ENCODE measurements at regions not wholly inside any gene's neighbourhood (a gene's known extent, or its start where the extent isn't known, plus 50 kb on each side); places are given as distances from the start of the nearest gene placed in this dataset.

DNA sequence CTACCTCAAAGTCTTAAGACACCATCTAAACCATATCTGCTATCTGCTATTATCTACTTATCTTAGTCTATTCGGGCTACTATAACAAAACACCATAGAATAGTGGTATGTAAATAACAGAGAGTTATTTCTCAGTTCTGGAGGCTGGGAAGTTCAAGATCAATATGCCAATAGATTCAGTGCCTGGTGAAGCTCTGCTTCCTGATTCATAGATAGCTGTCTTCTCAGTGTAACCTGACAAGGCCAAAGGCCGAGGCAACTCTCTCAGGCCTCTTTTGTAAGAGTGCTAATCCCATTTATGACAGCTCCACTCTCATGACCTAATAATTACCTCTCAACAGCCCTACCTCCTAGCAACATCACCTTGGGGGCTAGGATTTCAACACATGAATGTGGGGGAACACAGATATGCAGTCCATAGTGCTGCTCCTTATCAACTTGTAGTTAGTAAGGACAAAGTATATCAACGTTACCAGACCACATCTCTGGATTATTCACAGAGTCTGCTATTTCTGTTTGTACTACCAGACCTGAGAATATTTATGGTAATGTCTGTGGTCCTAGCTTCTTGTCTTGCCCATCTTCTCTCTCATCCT, 297.8 kb downstream of the FOXG1 start:
- no peak for ATAC-seq
- TF ChIP-seq ZNF8 (CRISPR knock-in tag; IDR thresholded peaks at IDR 0.05): no peak
- TF ChIP-seq, protein P1, sequence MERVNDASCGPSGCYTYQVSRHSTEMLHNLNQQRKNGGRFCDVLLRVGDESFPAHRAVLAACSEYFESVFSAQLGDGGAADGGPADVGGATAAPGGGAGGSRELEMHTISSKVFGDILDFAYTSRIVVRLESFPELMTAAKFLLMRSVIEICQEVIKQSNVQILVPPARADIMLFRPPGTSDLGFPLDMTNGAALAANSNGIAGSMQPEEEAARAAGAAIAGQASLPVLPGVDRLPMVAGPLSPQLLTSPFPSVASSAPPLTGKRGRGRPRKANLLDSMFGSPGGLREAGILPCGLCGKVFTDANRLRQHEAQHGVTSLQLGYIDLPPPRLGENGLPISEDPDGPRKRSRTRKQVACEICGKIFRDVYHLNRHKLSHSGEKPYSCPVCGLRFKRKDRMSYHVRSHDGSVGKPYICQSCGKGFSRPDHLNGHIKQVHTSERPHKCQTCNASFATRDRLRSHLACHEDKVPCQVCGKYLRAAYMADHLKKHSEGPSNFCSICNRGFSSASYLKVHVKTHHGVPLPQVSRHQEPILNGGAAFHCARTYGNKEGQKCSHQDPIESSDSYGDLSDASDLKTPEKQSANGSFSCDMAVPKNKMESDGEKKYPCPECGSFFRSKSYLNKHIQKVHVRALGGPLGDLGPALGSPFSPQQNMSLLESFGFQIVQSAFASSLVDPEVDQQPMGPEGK (CRISPR knock-in tag; IDR thresholded peaks at IDR 0.05; ENCODE audit: borderline replicate concordance): no peak
- TF ChIP-seq TOX (CRISPR knock-in tag; IDR thresholded peaks at IDR 0.05; ENCODE audit: borderline replicate concordance): no peak
- TF ChIP-seq GLIS3 (CRISPR knock-in tag; IDR thresholded peaks at IDR 0.05): no peak
- no peak for TF ChIP-seq ZFP30 (CRISPR knock-in tag; IDR thresholded peaks at IDR 0.05)
- TF ChIP-seq ZNF565 (CRISPR knock-in tag; conservative IDR thresholded peaks at IDR 0.05; ENCODE audit: low read depth): no peak

GRCh38 chr14:29069228-29069627, 302.6 kb downstream of the FOXG1 start:
- ATAC-seq: no peak
- TF ChIP-seq ZNF565 (CRISPR knock-in tag; conservative IDR thresholded peaks at IDR 0.05; ENCODE audit: low read depth) (no peak), ESRRG (CRISPR knock-in tag; IDR thresholded peaks at IDR 0.05) (no peak), SNAI2 (CRISPR knock-in tag; IDR thresholded peaks at IDR 0.05) (no peak), GLIS3 (CRISPR knock-in tag; IDR thresholded peaks at IDR 0.05) (no peak), POU6F1 (CRISPR knock-in tag; IDR thresholded peaks at IDR 0.05; ENCODE audit: borderline replicate concordance, low read depth) (no peak), TCF4 (CRISPR knock-in tag; IDR thresholded peaks at IDR 0.05; ENCODE audit: borderline replicate concordance) (no peak), ZNF8 (CRISPR knock-in tag; IDR thresholded peaks at IDR 0.05) (no peak), PPARA (CRISPR knock-in tag; IDR thresholded peaks at IDR 0.05; ENCODE audit: borderline replicate concordance) (no peak), TSHZ2 (CRISPR knock-in tag; IDR thresholded peaks at IDR 0.05) (no peak), BACH2 (CRISPR knock-in tag; IDR thresholded peaks at IDR 0.05; ENCODE audit: borderline replicate concordance) (no peak), ZFP30 (CRISPR knock-in tag; IDR thresholded peaks at IDR 0.05) (no peak), TOX (CRISPR knock-in tag; IDR thresholded peaks at IDR 0.05; ENCODE audit: borderline replicate concordance) (no peak), ZC3H10 (CRISPR knock-in tag; IDR thresholded peaks at IDR 0.05) (no peak), CSDC2 (CRISPR knock-in tag; IDR thresholded peaks at IDR 0.05) (no peak), ISL1 (CRISPR knock-in tag; IDR thresholded peaks at IDR 0.05) (no peak), ZNF70 (CRISPR knock-in tag; IDR thresholded peaks at IDR 0.05) (no peak)
- TF ChIP-seq, protein P1 (CRISPR knock-in tag; IDR thresholded peaks at IDR 0.05; ENCODE audit: borderline replicate concordance): no peak
- TF ChIP-seq, protein P2, sequence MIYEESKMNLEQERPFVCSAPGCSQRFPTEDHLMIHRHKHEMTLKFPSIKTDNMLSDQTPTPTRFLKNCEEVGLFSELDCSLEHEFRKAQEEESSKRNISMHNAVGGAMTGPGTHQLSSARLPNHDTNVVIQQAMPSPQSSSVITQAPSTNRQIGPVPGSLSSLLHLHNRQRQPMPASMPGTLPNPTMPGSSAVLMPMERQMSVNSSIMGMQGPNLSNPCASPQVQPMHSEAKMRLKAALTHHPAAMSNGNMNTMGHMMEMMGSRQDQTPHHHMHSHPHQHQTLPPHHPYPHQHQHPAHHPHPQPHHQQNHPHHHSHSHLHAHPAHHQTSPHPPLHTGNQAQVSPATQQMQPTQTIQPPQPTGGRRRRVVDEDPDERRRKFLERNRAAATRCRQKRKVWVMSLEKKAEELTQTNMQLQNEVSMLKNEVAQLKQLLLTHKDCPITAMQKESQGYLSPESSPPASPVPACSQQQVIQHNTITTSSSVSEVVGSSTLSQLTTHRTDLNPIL (CRISPR knock-in tag; IDR thresholded peaks at IDR 0.05; ENCODE audit: low read depth): no peak

DNA sequence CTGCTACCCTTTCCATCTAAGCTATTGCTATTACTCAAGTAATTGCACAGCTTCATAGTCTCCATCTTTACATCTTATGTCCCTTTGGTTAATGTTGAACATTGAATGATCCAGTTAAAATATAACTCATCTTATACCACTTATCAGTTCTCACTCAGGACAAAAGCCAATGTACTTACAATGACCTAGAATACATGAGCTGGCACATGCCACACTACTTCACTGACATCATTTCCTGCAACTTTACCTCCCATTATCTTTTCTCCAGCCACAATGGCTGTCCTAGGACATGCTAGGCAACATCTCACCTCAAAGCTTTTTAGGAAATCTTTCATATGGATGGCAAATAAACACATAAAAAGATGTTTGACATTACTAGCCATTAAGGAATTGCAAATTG, 309.2 kb downstream of the FOXG1 start:
- TF ChIP-seq ZC3H10 (CRISPR knock-in tag; IDR thresholded peaks at IDR 0.05) (no peak), TSHZ2 (CRISPR knock-in tag; IDR thresholded peaks at IDR 0.05) (no peak), ZFP30 (CRISPR knock-in tag; IDR thresholded peaks at IDR 0.05) (no peak)
- TF ChIP-seq, protein P1 (CRISPR knock-in tag; IDR thresholded peaks at IDR 0.05; ENCODE audit: borderline replicate concordance): no peak
- ATAC-seq: no peak
